22Rv1 (cell line): ENCODE measurements at regions not wholly inside any gene's neighbourhood (a gene's known extent, or its start where the extent isn't known, plus 50 kb on each side); places are given as distances from the start of the nearest gene placed in this dataset.

Source experiments
- ZFX ChIP-seq: fragments of 450-650 bp; IDR thresholded peaks from 2 replicates; pipeline ENCODE4 v1.6.1; 2017; ENCODE audit warnings: antibody characterized with exemption, borderline replicate concordance
- TF ChIP-seq, protein P1 (sequence below): fragments of 450-650 bp; IDR thresholded peaks from 2 replicates; pipeline ENCODE4 v1.5.1; 2017; ENCODE audit warnings: mild to moderate bottlenecking

- TF ChIP-seq, protein P1, sequence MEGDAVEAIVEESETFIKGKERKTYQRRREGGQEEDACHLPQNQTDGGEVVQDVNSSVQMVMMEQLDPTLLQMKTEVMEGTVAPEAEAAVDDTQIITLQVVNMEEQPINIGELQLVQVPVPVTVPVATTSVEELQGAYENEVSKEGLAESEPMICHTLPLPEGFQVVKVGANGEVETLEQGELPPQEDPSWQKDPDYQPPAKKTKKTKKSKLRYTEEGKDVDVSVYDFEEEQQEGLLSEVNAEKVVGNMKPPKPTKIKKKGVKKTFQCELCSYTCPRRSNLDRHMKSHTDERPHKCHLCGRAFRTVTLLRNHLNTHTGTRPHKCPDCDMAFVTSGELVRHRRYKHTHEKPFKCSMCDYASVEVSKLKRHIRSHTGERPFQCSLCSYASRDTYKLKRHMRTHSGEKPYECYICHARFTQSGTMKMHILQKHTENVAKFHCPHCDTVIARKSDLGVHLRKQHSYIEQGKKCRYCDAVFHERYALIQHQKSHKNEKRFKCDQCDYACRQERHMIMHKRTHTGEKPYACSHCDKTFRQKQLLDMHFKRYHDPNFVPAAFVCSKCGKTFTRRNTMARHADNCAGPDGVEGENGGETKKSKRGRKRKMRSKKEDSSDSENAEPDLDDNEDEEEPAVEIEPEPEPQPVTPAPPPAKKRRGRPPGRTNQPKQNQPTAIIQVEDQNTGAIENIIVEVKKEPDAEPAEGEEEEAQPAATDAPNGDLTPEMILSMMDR: no peak
- no peak for TF ChIP-seq ZFX
Measured at GRCh38 chr2:121088251-121089165, 196.5 kb downstream of the TFCP2L1 start.
